ENCODE measurements at regions not wholly inside any gene's neighbourhood (a gene's known extent, or its start where the extent isn't known, plus 50 kb on each side); places are given as distances from the start of the nearest gene placed in this dataset.
"Not testable (repeated sequence)": the region's sequence is repeated elsewhere in the genome, so short reads cannot be mapped to it uniquely, and the experiment has no call there.

GRCh38 chr2:49621016-49621415 is 466.7 kb upstream of the FSHR start:
- H3K4me3 ChIP-seq (ENCODE audit: low read depth, poor library complexity, severe bottlenecking): no peak overlapping the region
- intact Hi-C loops (cut with DNase I; ENCODE audit: low total_unique reads): loop anchor here (5.0 kb wide), 1 partner anchor 851 kb away; no protein-coding TSS in a partner anchor
- no peak for DNase-seq (ENCODE audit: low spot score in 2 of 2)
- WGBS, 2 donors: 82 to 93% methylated on average over 2 of the region's 2 CpGs
- no peak for TF ChIP-seq POLR2A (IDR thresholded peaks at IDR 0.05)
- TF ChIP-seq, protein P1, sequence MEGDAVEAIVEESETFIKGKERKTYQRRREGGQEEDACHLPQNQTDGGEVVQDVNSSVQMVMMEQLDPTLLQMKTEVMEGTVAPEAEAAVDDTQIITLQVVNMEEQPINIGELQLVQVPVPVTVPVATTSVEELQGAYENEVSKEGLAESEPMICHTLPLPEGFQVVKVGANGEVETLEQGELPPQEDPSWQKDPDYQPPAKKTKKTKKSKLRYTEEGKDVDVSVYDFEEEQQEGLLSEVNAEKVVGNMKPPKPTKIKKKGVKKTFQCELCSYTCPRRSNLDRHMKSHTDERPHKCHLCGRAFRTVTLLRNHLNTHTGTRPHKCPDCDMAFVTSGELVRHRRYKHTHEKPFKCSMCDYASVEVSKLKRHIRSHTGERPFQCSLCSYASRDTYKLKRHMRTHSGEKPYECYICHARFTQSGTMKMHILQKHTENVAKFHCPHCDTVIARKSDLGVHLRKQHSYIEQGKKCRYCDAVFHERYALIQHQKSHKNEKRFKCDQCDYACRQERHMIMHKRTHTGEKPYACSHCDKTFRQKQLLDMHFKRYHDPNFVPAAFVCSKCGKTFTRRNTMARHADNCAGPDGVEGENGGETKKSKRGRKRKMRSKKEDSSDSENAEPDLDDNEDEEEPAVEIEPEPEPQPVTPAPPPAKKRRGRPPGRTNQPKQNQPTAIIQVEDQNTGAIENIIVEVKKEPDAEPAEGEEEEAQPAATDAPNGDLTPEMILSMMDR (IDR thresholded peaks at IDR 0.05): no peak

GRCh38 chr2:49619804-49620203 is 465.5 kb upstream of the FSHR start:
- TF ChIP-seq, protein P1 (IDR thresholded peaks at IDR 0.05): no peak
- TF ChIP-seq POLR2A (IDR thresholded peaks at IDR 0.05): no peak
- no peak overlapping the region for H3K4me3 ChIP-seq (ENCODE audit: low read depth, poor library complexity, severe bottlenecking)
- no peak for DNase-seq (ENCODE audit: low spot score in 2 of 2)
- 88 to 96% methylated on average over 3 of the region's 3 CpGs for WGBS, 2 donors
- intact Hi-C loops (cut with DNase I; ENCODE audit: low total_unique reads): loop anchor here (5.0 to 10.0 kb wide), 2 partner anchors 785 to 852 kb away; no protein-coding TSS in a partner anchor

DNA sequence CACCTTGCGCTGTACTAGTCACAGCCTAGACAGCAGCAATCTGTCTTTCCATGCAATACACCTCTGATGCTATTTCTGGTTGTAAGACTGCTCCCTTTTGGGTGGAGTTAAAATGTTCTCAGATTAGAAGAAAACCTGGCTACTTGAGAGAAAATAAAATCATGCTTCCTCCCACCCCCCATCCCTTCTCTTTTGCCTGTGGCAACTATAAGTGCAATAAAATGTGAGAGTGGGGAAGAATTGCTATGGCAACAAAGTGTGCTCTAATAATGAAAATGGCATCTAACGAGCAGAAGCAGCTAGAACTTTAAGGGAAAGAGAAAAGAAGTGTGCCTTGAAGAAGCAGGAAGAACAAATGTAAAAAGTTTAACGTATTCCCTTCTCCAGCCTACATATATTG is 464.2 kb upstream of the FSHR start:
- WGBS, 2 donors: 53 to 59% methylated on average over 3 of the region's 3 CpGs
- DNase-seq (ENCODE audit: low spot score in 2 of 2): no peak
- H3K4me3 ChIP-seq (ENCODE audit: low read depth, poor library complexity, severe bottlenecking): no peak overlapping the region
- TF ChIP-seq, protein P1 (IDR thresholded peaks at IDR 0.05): no peak
- no peak for TF ChIP-seq POLR2A (IDR thresholded peaks at IDR 0.05)
- intact Hi-C loops (cut with DNase I; ENCODE audit: low total_unique reads): loop anchor here (10.0 kb wide), 1 partner anchor 786 kb away; no protein-coding TSS in a partner anchor

- intact Hi-C loops (cut with DNase I; ENCODE audit: low total_unique reads): loop anchor here (10.0 kb wide), 1 partner anchor 788 kb away; no protein-coding TSS in a partner anchor
- no peak for DNase-seq (ENCODE audit: low spot score in 2 of 2)
- 12 to 23% methylated on average over 2 of the region's 2 CpGs for WGBS, 2 donors
- TF ChIP-seq, protein P1 (IDR thresholded peaks at IDR 0.05): no peak
- TF ChIP-seq POLR2A (IDR thresholded peaks at IDR 0.05): no peak
- no peak overlapping the region for H3K4me3 ChIP-seq (ENCODE audit: low read depth, poor library complexity, severe bottlenecking)
These were observed 462.5 kb upstream of the FSHR start for GRCh38 chr2:49616800-49617199.

DNA sequence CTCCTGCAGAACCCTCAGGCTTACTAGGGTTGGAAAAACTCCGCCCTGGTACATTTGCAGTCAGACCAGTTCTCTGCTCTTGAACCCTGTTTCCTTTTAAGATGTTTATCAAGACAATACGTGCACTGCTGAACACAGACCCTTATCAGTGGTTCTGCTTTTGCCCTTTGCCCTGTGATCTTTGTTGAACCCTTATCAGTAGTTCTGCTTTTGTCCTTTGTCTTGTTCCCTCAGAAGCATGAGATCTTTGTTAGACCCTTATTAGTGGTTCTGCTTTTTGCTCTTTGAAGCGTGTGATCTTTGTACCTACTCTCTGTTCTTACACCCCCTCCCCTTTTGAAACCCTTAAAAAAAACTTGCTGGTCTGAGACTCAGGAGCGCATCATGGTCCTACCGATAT is 457.5 kb upstream of the FSHR start:
- intact Hi-C loops (cut with DNase I; ENCODE audit: low total_unique reads): loop anchor here (10.0 kb wide), 1 partner anchor 793 kb away; no protein-coding TSS in a partner anchor
- DNase-seq (ENCODE audit: low spot score in 2 of 2); H3K4me3 ChIP-seq (ENCODE audit: low read depth, poor library complexity, severe bottlenecking): not testable (repeated sequence)
- 81 to 88% methylated on average over 5 of the region's 5 CpGs for WGBS, 2 donors

DNA sequence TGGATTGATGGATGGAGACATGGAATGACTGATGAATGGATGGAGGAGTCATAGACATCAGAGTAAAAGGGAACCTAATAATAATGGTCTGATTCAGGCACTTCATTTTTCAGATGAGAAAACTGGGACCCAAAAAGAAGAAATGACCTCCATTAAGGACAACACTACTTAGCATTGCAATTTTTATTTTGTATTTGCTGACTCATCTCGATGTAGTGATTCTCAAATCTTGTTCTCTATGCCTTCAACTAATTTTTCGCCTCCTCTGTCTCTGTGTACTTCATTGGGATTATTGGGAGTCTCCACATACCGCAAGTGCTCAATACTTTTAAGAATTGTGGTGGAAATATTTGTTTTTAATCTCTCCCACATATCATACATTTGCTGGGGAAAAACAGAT is 446.2 kb upstream of the FSHR start:
- intact Hi-C loops (cut with DNase I; ENCODE audit: low total_unique reads): no loop called here
- no peak for TF ChIP-seq POLR2A (IDR thresholded peaks at IDR 0.05)
- TF ChIP-seq, protein P1 (IDR thresholded peaks at IDR 0.05): no peak
- 94% methylated on average over 3 of the region's 3 CpGs for WGBS, 2 donors
- DNase-seq (ENCODE audit: low spot score in 2 of 2): no peak
- H3K4me3 ChIP-seq (ENCODE audit: low read depth, poor library complexity, severe bottlenecking): no peak overlapping the region
